ENCODE measurements at regions not wholly inside any gene's neighbourhood (a gene's known extent, or its start where the extent isn't known, plus 50 kb on each side); places are given as distances from the start of the nearest gene placed in this dataset.
"Not testable (repeated sequence)": the region's sequence is repeated elsewhere in the genome, so short reads cannot be mapped to it uniquely, and the experiment has no call there.

DNA sequence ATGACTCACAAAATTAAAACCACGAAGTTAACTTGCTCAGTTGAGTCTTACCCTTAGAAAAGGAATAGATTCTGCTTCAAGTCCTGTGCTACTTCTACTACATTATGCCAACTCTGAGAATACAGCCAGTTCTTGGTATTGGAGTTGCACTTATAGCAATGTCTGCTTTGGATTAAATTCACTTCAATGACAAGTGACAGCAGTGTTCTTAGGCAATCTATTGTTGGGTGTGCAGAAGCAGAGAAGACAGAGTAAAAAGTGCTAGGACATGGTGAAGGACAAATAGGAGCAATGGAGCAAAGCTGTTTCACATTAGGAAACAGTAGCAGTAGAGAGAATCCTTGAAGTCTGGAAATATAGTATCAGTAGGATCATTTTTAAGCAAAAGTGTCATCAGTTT is 713.1 kb downstream of the SI start:
- DNase-seq = no peak

DNA sequence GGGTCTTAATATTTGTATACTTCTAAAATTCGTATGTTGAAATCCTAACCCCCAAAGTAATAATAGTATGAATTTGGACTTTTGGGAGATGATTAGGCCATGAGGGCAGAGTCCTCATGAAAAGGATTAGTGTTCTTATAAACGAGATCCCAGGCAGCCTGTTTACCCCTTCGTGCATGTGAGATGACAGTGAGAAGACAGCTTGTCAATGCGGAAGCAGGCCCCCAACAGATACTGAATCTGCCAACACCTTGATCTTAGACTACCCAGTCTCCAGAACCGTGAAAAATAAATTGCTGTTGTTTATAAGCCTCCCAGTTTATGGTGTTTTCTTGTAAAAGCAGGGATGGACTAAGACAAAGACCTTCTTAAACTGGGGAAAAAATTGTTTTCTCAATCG is 714.2 kb downstream of the SI start:
- no peak for DNase-seq

- no peak for DNase-seq
Measured at GRCh38 chr3:164360738-164361406, 717.4 kb downstream of the SI start.

DNA sequence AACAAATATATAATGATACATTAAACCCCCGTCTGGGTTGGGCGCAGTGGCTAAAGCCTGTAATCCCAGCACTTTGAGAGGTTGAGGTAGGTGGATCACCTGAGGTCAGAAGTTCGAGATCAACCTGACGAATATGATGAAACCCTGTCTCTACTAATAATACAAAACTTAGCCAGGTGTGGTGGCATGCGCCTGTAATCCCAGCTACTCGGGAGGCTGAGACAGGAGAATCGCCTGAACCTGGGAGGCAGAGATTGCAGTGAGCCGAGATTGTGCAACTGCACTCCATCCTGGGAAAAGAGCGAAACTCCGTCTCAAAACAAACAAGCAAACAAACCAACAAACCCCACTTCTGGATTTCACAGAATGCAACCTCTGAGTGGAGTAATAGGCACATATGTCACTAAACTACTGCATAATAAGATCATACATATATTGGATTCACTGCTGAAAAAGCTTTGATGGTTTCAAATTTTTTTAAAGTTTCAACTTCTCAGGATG is 718.2 kb downstream of the SI start:
- DNase-seq = no peak

GRCh38 chr3:164352991-164353390 is 725.3 kb downstream of the SI start:
- no peak for DNase-seq

- no peak for DNase-seq
Measured at GRCh38 chr3:164351131-164351530, 727.2 kb downstream of the SI start.

DNA sequence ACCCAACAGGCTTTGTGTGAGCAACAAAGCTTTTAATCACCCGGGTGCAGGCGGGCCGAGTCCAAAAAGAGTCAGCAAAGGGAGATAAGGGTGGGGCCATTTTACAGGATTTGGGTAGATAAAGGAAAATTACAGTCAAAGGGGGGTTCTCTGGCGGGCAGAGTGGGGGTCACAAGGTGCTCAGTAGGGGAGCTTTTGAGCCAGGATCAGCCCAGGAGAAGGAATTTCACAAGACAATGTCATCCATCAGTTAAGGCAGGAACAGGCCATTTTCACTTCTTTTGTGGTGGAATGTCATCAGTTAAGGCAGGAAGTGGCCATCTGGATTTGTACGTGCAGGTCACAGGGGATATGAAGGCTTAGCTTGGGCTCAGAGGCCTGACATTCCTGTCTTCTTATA is 736.1 kb downstream of the SI start:
- DNase-seq = not testable (repeated sequence)

GRCh38 chr3:164341086-164341485 is 737.2 kb downstream of the SI start:
- DNase-seq = no peak

DNA sequence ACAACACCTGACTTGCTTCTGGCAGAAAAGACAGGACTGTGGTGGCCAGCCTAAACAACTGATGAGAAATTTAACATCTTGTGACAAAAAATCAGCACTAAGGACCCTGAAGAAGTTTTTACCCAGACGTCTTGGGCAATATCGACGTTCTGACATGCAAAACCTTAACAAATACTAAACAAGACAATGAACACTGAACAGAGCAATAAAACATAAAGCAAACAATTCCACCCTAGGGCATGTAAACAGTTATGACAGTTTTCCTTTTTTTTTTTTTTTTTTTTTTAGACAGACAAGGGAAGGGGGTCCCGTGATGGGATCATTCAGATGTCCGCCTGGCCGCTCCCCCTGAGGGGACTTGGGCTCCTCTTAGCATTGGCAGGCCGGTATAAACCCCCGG is 738.0 kb downstream of the SI start:
- no peak for DNase-seq

GRCh38 chr3:164332831-164333802 is 745.2 kb downstream of the SI start:
- no peak for DNase-seq

- DNase-seq = no peak
Measured at GRCh38 chr3:164326714-164327113, 751.6 kb downstream of the SI start.

DNA sequence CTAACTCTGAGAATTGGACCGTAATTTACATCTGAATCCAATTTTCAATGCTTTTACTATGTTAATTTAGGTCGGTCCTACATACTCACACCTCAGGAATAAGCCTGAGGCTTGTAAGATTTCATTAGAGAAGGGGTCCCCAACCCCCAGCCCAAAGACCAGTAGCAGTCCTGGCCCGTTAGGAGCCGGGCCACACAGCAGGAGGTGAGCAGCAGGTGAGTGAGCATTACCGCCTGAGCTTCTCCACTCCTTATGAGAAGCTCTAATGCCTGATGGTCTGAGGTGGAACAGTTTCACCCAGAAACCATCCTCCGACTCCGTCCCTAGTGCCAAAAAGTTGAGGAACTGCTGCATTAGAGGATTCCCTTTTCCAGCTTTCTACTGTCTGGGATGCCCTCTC is 757.3 kb downstream of the SI start:
- DNase-seq = no peak

GRCh38 chr3:164306042-164306441 is 772.3 kb downstream of the SI start:
- DNase-seq = no peak

- no peak for DNase-seq
Measured at GRCh38 chr3:164303894-164304293, 774.4 kb downstream of the SI start.

GRCh38 chr3:164302622-164303021 is 775.7 kb downstream of the SI start:
- DNase-seq = no peak

DNA sequence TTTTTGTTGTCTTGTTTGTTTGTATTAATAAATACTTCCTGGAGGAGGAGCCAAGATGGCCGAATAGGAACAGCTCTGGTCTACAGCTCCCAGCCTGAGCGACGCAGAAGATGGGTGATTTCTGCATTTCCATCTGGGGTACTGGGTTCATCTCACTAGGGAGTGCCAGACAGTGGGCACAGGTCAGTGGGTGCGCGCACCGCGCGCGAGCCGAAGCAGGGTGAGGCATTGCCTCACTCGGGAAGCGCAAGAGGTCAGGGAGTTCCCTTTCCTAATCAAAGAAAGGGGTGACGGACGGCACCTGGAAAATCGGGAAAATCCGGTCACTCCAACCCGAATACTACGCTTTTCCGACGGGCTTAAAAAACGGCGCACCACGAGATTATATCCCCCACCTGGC is 786.8 kb downstream of the SI start:
- DNase-seq = not testable (repeated sequence)

DNA sequence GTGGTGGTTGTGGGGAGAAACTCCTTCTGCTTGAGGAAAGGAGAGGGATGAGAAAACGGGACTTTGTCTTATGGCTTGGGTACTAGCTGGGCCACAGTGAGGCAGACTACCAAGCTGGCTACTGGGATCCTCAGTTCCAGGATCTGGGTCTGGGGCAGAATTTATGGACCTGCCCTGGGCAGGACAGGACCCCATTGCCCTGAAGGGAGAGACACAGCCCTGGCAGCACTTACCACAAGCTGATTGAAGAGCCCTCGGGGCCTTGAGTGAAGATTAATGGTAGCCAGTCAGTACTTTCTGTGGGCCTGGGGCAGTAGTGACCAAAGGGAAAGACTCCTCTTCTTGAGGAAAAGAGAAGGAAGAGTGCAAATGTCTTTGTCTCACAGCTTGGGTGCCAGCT is 799.7 kb downstream of the SI start:
- no peak for DNase-seq

GRCh38 chr3:164267053-164267452 is 811.2 kb downstream of the SI start:
- no peak for DNase-seq

DNA sequence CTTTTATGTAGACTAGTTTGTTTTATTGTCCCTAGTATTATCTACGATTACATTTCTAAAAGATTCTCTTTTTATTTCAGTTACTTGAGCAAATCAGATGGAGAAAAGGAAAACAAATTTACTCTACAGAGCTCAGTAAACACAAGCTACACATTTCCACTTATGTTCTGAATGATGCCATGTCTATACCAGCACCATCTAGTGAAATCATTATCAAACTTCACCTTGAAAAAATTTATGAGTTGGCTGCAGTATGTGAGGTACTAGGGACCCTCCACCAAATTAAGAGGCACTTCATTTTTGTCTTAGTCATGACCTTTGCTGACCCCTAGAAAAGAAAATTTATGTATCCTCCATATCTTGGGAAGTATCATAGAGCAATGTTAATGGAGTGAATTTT is 827.4 kb downstream of the SI start:
- no peak for DNase-seq

DNA sequence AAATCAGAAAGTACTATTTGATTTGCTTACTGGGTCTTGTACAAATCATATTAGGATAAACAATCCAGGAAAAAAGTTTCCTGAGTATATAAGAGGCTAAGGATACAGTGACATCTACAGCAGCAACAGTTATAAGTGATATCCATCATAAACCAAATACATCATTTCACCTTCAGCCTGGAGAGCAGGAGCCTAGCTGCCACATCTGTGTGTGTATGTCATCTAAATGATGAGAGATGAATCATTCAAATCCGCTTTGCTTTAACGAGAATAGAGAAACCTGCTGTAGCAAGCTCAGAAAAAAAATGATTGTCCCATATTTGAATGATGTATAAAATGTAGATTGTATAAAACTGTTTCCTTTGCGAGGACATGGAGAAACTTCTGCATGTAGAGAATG is 841.4 kb downstream of the SI start:
- DNase-seq = no peak

DNA sequence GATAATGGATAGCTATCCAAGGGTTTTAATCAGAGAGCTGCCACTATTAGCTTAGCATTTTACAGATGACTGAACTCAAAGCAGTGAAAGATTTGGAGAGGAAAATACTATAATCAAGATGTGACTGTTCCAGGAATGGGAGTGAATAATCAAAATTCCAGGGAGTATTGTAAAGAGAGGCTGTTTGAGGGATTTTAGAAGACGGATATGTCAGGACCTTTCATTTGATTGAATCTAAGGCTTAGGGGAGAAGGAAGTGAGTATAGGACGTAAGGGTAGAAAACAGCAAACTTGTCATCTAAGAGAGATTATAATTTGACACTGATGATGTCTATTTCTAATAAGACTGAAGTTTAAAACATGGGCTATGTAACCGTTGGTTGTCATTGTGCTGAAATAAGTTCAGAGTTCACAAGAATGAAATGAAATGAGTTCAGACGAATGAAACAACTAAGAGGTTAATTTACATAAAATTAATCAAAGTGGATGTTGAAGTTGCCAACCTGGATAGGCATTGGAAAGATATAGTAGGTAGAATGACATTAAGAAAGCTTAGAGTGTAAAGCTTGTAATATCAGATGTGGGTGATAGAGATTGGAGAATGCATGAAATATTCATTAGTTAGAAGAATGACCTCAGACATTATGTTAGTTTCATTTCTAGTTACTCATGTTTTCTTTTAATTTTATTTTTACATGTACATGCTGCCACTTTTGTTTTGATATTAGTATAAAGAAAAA is 842.8 kb downstream of the SI start:
- no peak for DNase-seq

DNA sequence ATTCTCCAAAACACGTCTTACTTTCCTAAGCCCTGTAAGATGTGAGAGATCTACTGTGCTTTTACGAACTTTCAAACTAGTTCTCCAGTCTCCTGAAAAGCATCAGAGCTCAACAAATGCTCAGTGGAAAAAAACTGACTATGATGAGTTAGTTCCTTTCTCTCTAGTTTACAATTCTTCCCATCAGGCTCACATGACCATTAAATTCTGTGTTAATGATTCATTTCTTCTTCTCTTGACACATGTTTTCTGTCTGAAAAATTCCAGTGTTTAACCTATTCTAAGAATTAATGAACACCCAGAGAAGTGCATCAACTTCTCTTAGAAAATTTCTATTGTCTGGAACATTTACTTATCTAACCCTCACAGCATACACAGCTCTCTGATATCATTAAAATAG is 844.3 kb downstream of the SI start:
- DNase-seq = no peak

DNA sequence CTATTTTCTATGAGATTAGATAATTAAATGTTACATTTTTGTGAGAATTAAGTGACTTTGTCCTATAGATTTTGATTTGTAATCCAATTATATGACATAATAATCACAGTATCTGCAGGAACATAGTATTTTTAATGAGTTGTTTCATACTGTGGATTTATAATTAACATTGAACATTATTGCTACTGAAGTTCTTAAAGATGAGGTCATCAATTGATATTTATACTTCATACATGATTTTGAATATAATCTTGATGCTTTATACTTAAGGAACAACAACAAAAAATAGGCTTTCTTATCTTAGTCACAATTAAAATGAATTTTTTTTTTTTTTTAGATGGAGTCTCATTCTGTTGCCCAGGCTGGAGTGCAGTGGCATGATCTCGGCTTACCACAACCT is 846.6 kb downstream of the SI start:
- no peak for DNase-seq

Data from NCI-H1092 (cell line).